Eye (tissue), 1 donor: ENCODE measurements at regions not wholly inside any gene's neighbourhood (a gene's known extent, or its start where the extent isn't known, plus 50 kb on each side); places are given as distances from the start of the nearest gene placed in this dataset.
"Not testable (repeated sequence)": the region's sequence is repeated elsewhere in the genome, so short reads cannot be mapped to it uniquely, and the experiment has no call there.

Experiments
- DNase-seq: peaks from one replicate; pipeline ENCODE4 v3.0.0-alpha.2; 2015

DNA sequence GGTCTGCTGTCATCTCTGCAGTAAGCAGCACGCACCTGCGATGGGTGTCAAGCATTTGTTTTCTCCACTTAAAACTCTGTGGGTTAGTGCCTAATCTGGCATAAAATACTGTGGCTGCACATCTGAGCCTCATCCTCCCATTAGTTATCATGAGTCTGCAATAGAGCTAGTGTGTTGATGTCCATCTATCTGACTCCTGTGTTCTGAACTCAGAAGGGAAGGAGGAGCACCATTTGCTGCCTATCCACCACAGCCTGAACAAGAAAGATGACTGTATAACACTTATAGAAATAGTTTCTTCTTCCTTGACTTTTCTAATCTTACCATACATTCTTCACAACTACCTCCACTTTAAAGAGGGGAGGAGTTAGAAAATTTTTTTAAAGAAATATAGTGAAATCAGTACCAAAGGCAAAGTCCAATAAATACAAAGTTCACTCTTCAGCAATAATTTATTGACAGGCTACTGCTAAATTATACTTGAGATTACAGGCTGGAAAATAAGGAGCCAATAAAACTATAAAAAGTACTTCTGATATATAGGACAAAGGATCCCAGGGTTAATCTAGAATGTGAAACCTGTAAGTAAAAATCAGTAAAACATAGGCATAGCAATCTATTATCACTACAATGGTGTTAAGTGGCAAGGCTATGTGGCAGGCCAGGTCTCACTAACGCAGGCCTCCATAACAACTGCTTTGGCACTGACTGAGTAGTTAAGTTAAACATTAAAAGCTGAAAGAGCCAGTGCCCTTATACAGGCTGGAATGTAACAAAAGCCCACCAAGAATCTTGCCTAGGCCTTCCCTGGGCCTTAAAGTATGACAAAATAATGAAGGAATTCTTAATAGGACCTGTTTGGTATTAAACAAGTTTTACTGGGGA lies 70.2 kb downstream of the LGALS9C start:
- DNase-seq = not testable (repeated sequence)

- not testable (repeated sequence) for DNase-seq
These were observed 80.5 kb downstream of the LGALS9C start for GRCh38 chr17:18557086-18557485.

- DNase-seq = peak; percentile 9
These were observed 80.7 kb downstream of the TBC1D28 start for GRCh38 chr17:18563381-18564098.

DNA sequence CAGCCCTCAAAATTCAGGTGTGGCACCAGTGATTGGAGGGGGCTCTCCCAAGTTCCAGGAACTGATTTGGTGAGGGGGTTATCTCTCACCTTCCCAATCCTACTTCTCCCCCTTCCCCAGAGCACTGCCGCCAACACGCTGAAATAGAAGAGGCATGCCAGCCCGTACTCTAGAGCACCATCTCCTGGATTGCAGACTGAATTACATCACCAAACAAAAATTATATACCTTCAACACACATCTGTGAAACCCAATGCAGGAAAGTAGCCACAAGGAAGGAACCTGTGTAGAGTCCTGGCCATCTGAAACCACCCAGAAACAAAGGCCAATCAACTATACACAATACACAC lies 80.1 kb downstream of the TBC1D28 start:
- peak; percentile 75 for DNase-seq

- peak; percentile 12 for DNase-seq
These were observed 75.8 kb downstream of the TBC1D28 start for GRCh38 chr17:18568108-18568995.

GRCh38 chr17:18569489-18569913 lies 74.7 kb downstream of the TBC1D28 start:
- DNase-seq = peak; percentile 74

DNA sequence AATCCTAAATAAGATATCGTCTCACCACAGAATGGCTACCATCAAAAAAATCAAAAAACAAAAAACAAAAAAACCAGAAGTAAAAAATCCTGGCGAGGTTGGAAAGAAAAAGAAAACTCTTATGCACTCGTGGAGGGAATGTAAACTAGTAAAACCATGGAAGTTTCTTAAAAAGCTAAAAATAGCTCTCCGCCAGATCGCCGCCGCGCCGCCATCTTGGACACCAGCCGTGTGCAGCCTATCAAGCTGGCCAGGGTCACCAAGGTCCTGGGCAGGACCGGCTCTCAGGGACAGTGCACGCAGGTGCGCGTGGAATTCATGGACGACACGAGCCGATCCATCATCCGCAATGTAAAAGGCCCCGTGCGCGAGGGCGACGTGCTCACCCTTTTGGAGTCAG lies 71.7 kb downstream of the TBC1D28 start:
- not testable (repeated sequence) for DNase-seq

- not testable (repeated sequence) for DNase-seq
These were observed 70.1 kb downstream of the TBC1D28 start for GRCh38 chr17:18574137-18574536.
